ENCODE measurements at regions not wholly inside any gene's neighbourhood (a gene's known extent, or its start where the extent isn't known, plus 50 kb on each side); places are given as distances from the start of the nearest gene placed in this dataset.

DNA sequence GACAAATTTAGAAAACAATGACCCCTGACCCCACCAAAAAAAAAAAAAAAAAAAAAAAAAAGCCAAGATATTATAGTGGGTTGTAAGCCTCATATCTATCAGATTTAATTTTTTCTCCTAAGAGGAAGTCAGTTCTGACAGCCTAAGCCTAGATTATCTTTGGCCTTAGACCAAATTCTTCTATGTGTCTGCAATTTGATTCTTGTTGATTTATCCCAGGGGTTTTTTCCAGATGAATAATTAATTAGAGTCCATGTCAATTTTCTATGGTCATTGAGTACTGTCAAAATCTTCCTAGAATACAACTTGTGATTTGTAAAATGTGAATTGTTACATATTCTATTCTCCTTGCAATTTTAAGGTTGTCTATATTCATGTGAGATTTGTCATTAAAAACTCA is 151.6 kb upstream of the CACNA2D1 start:
- H3K4me3 ChIP-seq (ENCODE audit: low read depth, low read length): no peak overlapping the region
- H3K36me3 ChIP-seq (ENCODE audit: control insufficient read depth, insufficient read depth, low read length): no peaks in the 10 kb centered on the region
- H3K27me3 ChIP-seq (ENCODE audit: control insufficient read depth, insufficient read depth, low read length): no peaks in the 10 kb centered on the region
- TF ChIP-seq, protein P1, sequence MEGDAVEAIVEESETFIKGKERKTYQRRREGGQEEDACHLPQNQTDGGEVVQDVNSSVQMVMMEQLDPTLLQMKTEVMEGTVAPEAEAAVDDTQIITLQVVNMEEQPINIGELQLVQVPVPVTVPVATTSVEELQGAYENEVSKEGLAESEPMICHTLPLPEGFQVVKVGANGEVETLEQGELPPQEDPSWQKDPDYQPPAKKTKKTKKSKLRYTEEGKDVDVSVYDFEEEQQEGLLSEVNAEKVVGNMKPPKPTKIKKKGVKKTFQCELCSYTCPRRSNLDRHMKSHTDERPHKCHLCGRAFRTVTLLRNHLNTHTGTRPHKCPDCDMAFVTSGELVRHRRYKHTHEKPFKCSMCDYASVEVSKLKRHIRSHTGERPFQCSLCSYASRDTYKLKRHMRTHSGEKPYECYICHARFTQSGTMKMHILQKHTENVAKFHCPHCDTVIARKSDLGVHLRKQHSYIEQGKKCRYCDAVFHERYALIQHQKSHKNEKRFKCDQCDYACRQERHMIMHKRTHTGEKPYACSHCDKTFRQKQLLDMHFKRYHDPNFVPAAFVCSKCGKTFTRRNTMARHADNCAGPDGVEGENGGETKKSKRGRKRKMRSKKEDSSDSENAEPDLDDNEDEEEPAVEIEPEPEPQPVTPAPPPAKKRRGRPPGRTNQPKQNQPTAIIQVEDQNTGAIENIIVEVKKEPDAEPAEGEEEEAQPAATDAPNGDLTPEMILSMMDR (IDR thresholded peaks at IDR 0.05; ENCODE audit: insufficient read depth, low read length, poor library complexity, severe bottlenecking): no peak
- no peak for DNase-seq (ENCODE audit: low read depth)

DNA sequence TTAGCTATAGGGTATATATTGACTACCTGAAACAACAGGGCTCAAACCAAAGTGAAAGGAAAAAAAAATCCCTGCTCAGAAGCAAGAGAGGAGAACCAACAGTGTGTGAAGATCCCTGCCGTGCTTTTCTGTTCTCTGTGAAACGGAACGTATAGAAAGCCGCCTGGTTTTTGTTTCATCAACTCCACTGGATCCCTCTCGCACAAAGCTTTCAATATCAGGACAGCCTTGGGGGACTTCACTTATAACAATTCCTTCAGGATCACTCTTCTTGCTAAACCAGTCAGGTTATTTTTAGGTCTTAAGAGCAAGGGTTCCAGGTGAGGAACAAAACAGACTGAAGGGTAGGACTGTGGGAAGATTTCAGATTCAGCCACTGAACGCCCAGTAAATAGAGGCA is 151.1 kb upstream of the CACNA2D1 start:
- TF ChIP-seq, protein P1 (IDR thresholded peaks at IDR 0.05; ENCODE audit: insufficient read depth, low read length, poor library complexity, severe bottlenecking): no peak
- H3K27me3 ChIP-seq (ENCODE audit: control insufficient read depth, insufficient read depth, low read length): no peaks in the 10 kb centered on the region
- no peaks in the 10 kb centered on the region for H3K36me3 ChIP-seq (ENCODE audit: control insufficient read depth, insufficient read depth, low read length)
- no peak for DNase-seq (ENCODE audit: low read depth)
- no peak overlapping the region for H3K4me3 ChIP-seq (ENCODE audit: low read depth, low read length)

DNA sequence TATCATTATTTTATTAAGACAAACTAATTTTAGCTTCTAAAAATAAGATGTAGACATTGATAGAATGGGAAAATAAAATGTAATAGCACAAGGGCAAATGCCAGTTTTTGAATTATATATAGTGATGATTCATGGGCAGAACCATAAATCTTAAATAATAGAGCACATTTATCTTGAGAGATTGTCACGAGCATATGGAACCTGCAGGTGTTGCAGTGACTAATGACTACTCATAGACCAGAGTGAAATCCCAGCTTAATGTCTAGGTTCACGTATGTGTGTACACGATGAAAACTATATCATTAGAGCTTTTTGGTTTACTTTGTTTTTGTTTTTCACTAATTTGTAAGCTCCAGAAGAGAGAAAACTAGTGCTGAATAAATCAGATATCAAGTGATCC is 150.2 kb upstream of the CACNA2D1 start:
- TF ChIP-seq, protein P1 (IDR thresholded peaks at IDR 0.05; ENCODE audit: insufficient read depth, low read length, poor library complexity, severe bottlenecking): no peak
- DNase-seq (ENCODE audit: low read depth): peak; percentile 2
- H3K27me3 ChIP-seq (ENCODE audit: control insufficient read depth, insufficient read depth, low read length): no peaks in the 10 kb centered on the region
- no peak overlapping the region for H3K4me3 ChIP-seq (ENCODE audit: low read depth, low read length)
- H3K36me3 ChIP-seq (ENCODE audit: control insufficient read depth, insufficient read depth, low read length): no peaks in the 10 kb centered on the region

DNA sequence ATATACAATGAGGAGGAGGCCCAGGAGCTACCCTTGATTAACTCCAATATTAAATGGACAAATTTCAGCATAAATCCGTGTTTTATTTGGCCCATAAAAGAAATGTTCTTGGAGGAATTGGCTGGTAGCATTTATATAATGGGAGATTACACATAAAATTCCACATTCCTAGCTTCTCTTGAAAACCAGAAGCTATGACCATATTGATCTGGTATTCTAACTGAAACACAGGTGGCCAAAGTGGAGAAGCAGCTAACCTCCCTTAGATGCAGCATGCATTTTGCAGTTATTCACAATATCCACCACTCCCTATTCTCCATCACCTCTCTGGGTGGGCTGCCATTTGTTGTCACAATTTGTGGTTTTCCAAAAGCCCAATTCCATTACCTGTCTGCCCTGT is 148.8 kb upstream of the CACNA2D1 start:
- Histone ChIP-seq H3K4me3 (ENCODE audit: low read depth, low read length) (no peak overlapping the region), H3K36me3 (ENCODE audit: control insufficient read depth, insufficient read depth, low read length) (no peaks in the 10 kb centered on the region), H3K27me3 (ENCODE audit: control insufficient read depth, insufficient read depth, low read length) (no peaks in the 10 kb centered on the region)
- DNase-seq (ENCODE audit: low read depth): no peak
- TF ChIP-seq, protein P1 (IDR thresholded peaks at IDR 0.05; ENCODE audit: insufficient read depth, low read length, poor library complexity, severe bottlenecking): no peak

DNA sequence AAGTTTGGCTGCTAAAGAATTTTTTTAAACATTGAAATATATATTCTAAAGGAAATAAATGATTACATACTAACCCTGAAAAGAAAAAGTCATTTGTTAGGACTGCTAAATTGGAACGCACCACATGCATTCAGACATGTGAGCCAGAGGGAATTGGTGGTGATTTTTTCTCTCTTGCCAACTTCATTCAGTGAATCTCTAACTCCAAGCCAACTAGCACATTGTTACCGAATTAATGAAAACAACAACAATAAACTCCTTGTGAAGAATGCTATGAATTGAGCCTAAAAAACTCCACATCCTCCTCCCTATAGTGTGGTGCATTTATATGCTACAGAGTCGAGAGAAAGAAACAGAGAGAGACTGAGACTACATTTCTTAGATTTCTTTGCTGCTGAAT is 135.5 kb upstream of the CACNA2D1 start:
- TF ChIP-seq, protein P1 (IDR thresholded peaks at IDR 0.05; ENCODE audit: insufficient read depth, low read length, poor library complexity, severe bottlenecking): no peak
- no peak for DNase-seq (ENCODE audit: low read depth)
- Histone ChIP-seq H3K36me3 (ENCODE audit: control insufficient read depth, insufficient read depth, low read length) (no peaks in the 10 kb centered on the region), H3K27me3 (ENCODE audit: control insufficient read depth, insufficient read depth, low read length) (no peaks in the 10 kb centered on the region), H3K4me3 (ENCODE audit: low read depth, low read length) (no peak overlapping the region)

DNA sequence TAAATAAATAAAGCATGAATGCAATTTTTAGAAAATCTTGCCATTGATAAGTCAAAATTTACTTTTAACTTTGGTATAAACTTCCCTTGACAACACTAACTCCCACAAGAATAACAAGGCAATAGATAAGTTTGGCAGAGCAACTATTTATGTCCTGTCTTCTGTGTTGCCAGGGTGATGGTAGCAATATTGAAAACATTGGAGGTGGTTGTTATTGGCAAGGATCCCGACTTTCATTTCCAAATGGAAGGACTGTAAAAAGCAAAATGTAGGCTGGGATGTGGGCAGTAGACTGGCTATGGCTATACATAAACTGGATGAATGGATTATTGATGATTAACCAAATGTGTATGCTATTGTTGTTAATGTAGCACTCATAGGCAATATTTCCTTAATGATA is 134.9 kb upstream of the CACNA2D1 start:
- TF ChIP-seq, protein P1 (IDR thresholded peaks at IDR 0.05; ENCODE audit: insufficient read depth, low read length, poor library complexity, severe bottlenecking): no peak
- Histone ChIP-seq H3K27me3 (ENCODE audit: control insufficient read depth, insufficient read depth, low read length) (no peaks in the 10 kb centered on the region), H3K36me3 (ENCODE audit: control insufficient read depth, insufficient read depth, low read length) (no peaks in the 10 kb centered on the region), H3K4me3 (ENCODE audit: low read depth, low read length) (no peak overlapping the region)
- no peak for DNase-seq (ENCODE audit: low read depth)

All from kidney epithelial cell (primary cell).